Hindlimb muscle (tissue), 1 donor: ENCODE measurements at regions not wholly inside any gene's neighbourhood (a gene's known extent, or its start where the extent isn't known, plus 50 kb on each side); places are given as distances from the start of the nearest gene placed in this dataset.

Experiments used
- DNase-seq: peaks from one replicate; pipeline ENCODE4 v3.0.0-alpha.2; 2013

GRCh38 chr2:155266583-155266982 is 568.1 kb downstream of the KCNJ3 start:
- no peak for DNase-seq

GRCh38 chr2:155266109-155266508 is 567.6 kb downstream of the KCNJ3 start:
- DNase-seq, result no peak

- no peak for DNase-seq
Measured at GRCh38 chr2:155256803-155257202, 558.3 kb downstream of the KCNJ3 start.

- no peak for DNase-seq
Measured at GRCh38 chr2:155250800-155251199, 552.3 kb downstream of the KCNJ3 start.

GRCh38 chr2:155240176-155240575 is 541.7 kb downstream of the KCNJ3 start:
- no peak for DNase-seq

GRCh38 chr2:155235710-155236109 is 537.2 kb downstream of the KCNJ3 start:
- no peak for DNase-seq

GRCh38 chr2:155223781-155224406 is 525.4 kb downstream of the KCNJ3 start:
- DNase-seq, result peak; percentile 4

GRCh38 chr2:155218945-155219344 is 520.5 kb downstream of the KCNJ3 start:
- no peak for DNase-seq

- no peak for DNase-seq
Measured at GRCh38 chr2:155218292-155218924, 519.9 kb downstream of the KCNJ3 start.

- DNase-seq, result no peak
Measured at GRCh38 chr2:155215037-155215707, 516.7 kb downstream of the KCNJ3 start.

GRCh38 chr2:155209696-155210450 is 511.4 kb downstream of the KCNJ3 start:
- DNase-seq, result no peak

- DNase-seq, result no peak
Measured at GRCh38 chr2:155203178-155203577, 504.7 kb downstream of the KCNJ3 start.

GRCh38 chr2:155200753-155201152 is 502.3 kb downstream of the KCNJ3 start:
- no peak for DNase-seq

GRCh38 chr2:155190342-155190741 is 491.8 kb downstream of the KCNJ3 start:
- DNase-seq, result no peak

- DNase-seq, result no peak
Measured at GRCh38 chr2:155178921-155179320, 480.4 kb downstream of the KCNJ3 start.

- no peak for DNase-seq
Measured at GRCh38 chr2:155176345-155176744, 477.9 kb downstream of the KCNJ3 start.

GRCh38 chr2:155169317-155169716 is 470.8 kb downstream of the KCNJ3 start:
- DNase-seq, result no peak

- DNase-seq, result no peak
Measured at GRCh38 chr2:155162494-155162893, 464.0 kb downstream of the KCNJ3 start.

- no peak for DNase-seq
Measured at GRCh38 chr2:155161314-155161713, 462.8 kb downstream of the KCNJ3 start.

GRCh38 chr2:155157711-155158110 is 459.2 kb downstream of the KCNJ3 start:
- no peak for DNase-seq

- no peak for DNase-seq
Measured at GRCh38 chr2:155157065-155157464, 458.6 kb downstream of the KCNJ3 start.

- no peak for DNase-seq
Measured at GRCh38 chr2:155151945-155152344, 453.4 kb downstream of the KCNJ3 start.

GRCh38 chr2:155151472-155151871 is 453.0 kb downstream of the KCNJ3 start:
- DNase-seq, result no peak
